ENCODE measurements at regions not wholly inside any gene's neighbourhood (a gene's known extent, or its start where the extent isn't known, plus 50 kb on each side); places are given as distances from the start of the nearest gene placed in this dataset.

DNA sequence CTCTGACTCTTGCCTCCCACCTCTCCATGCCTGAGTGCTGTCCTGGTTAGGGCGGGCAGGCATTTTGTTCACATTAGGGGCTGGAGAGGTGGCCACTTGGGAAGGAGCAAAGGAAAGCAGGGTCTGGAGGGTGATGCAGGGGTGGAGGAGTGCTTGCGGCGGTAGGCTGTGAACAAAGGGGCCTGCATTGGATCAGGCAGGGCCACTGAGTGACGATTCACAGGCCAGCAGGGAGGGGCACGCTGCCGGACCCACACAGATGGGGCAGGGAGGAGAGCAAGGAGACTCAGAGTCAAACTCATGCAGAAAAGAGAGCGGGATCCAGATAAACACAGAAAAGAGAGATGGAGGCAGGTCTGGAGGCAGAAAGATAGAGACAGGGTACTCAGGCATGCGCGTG is 58.4 kb upstream of the TBX3 start:
- Mint-ChIP-seq H3K27ac (no peak overlapping the region), H3K9me3 (peaks cover 0 to 4% (median 3%) of the 10 kb centered on the region in 7 donors), H3K36me3 (no peaks in the 10 kb centered on the region), H3K4me3 (peak overlapping the region in 1 of 8 donors; percentile 33), H3K27me3 (peaks cover 12 to 20% (median 16%) of the 10 kb centered on the region in 3 donors), H3K4me1 (peaks cover 0 to 3% (median 0%) of the 10 kb centered on the region in 3 donors)
- DNase-seq (no peak), ATAC-seq (ENCODE audit: low read depth in 2 of 2) (no peak)

DNA sequence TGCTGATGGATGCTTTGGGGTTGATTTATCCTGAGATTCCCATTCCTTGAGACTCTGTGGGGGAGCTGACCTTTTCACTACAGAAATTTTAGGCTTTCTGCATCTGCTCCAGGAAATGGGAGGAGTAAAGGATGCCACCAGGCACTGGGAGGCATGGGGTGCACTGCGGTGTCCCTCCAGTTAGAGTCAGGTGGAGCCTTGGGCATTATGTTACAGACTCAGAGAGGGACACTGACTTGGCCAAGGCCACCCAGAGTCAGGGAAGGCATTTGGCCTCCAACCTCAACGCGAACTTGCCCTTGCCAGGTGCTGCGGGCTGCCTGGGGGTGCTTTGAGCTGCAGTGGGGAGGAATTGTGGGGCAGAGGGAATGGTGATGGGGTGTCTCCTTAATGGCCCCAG is 58.0 kb upstream of the TBX3 start:
- DNase-seq (no peak), ATAC-seq (ENCODE audit: low read depth in 2 of 2) (no peak)
- Mint-ChIP-seq H3K36me3 (no peaks in the 10 kb centered on the region), H3K4me3 (no peak overlapping the region), H3K27ac (no peak overlapping the region), H3K9me3 (peaks cover 0 to 4% (median 3%) of the 10 kb centered on the region in 7 donors), H3K4me1 (peaks cover 0 to 3% (median 0%) of the 10 kb centered on the region in 3 donors), H3K27me3 (peaks cover 12 to 23% (median 16%) of the 10 kb centered on the region in 3 donors)

DNA sequence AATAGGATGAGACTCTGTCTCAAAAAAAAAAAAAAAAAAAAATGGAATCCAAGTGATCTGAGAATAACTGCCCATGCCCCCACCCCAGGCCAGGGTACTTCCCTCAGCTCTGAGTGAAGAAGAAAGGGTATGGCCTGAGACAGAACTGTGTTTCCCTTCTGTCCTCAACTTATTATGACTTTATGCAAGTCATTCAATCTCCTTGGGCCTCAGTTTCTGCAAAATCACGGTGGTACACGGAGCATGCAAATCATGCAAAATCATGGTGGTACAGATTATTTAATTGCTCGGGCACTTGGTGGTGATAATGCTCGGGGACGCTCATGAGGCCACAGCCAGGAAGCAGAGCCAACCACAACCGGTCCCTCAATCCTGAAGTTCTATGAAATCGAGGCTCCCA is 56.5 kb upstream of the TBX3 start:
- DNase-seq (no peak), ATAC-seq (ENCODE audit: low read depth in 2 of 2) (no peak)
- Mint-ChIP-seq H3K27me3 (peaks cover 12 to 38% (median 24%) of the 10 kb centered on the region in 3 donors), H3K9me3 (peaks cover 0 to 4% (median 2%) of the 10 kb centered on the region in 7 donors), H3K36me3 (peaks cover 0 to 1% of the 10 kb centered on the region in 2 donors), H3K4me3 (no peak overlapping the region), H3K4me1 (no peaks in the 10 kb centered on the region), H3K27ac (no peak overlapping the region)

DNA sequence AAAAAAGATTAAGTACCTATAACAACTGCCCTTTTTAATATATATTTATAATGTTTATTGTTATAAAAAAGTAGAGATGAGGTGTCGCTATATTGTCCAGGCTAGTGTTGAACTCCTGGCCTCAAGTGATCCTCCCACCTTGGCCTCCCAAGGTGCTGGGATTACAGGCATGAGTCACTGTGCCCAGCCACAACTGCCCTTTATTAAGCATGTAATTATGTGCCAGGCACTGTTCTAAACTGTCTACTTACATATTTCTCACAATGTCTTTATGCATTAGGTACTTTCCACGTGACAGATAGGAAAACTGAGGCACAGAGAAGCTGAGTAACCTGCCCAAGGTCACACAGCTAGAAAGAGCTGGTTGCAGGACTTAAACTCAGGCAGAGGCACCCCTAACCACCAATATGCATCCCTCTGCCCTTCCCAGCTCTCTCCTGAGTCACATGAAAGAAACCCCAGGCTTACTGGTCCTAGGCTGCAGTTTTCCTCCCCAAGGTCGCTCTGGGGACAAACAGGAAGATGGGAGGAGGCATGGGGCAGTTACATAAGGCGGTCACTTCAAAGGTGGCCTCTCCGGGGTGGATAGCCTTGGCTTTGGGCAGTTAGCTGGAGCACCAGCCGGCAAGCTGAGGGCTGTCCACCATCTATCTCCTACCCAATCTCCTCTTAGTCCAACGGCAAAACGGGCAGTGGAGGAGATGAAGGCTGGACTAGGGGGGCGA is 54.6 kb upstream of the TBX3 start:
- DNase-seq (no peak), ATAC-seq (ENCODE audit: low read depth in 2 of 2) (no peak)
- H3K36me3 Mint-ChIP-seq = peaks cover 0 to 8% of the 10 kb centered on the region in 2 donors
- H3K9me3 Mint-ChIP-seq = peaks cover 0 to 4% (median 2%) of the 10 kb centered on the region in 7 donors
- peaks cover 0 to 4% (median 0%) of the 10 kb centered on the region in 3 donors for H3K4me1 Mint-ChIP-seq
- H3K27me3 Mint-ChIP-seq = peaks cover 28 to 56% (median 35%) of the 10 kb centered on the region in 3 donors
- no peak overlapping the region for H3K4me3 Mint-ChIP-seq
- H3K27ac Mint-ChIP-seq = no peak overlapping the region

DNA sequence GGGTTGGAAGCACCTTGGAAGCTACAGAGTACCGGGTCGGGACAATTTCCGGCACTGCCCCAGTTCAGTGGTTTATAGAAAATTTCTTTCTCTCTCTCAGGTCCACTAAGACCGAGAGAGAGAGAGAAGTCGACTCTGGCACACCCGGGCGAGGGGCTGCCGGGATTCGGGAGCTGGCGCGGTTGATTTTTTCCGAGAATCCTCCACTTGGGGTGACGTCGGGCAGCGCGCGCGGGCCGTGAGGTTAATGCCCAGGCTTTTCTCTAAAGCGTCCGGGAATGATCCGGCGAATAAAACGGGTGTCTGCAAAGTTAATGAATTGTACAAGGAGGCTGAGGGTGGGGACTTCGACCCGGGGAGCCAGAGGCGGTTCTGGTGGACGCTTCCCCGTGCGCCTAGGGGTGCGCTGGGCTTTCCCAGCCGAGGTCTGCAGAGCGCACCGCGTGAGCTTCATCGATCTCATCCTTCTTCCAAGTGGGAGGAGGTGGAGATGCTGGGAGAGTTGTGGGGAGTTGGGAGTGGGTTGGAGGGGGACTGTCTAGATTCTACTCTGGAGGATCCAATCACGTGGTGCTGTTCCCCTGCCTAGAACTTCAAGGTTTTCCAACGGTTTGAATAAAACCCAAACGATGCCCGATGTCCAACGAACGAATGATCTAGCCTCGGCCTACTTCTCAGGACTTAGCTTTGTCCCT is 51.9 kb upstream of the TBX3 start:
- no peaks in the 10 kb centered on the region for H3K9me3 Mint-ChIP-seq
- H3K4me3 Mint-ChIP-seq = no peak overlapping the region
- no peak for ATAC-seq (ENCODE audit: low read depth in 2 of 2)
- H3K4me1 Mint-ChIP-seq = peaks cover 0 to 4% (median 0%) of the 10 kb centered on the region in 3 donors
- H3K27ac Mint-ChIP-seq = no peak overlapping the region
- peaks cover 0 to 8% of the 10 kb centered on the region in 2 donors for H3K36me3 Mint-ChIP-seq
- peaks cover 27 to 49% (median 30%) of the 10 kb centered on the region in 3 donors for H3K27me3 Mint-ChIP-seq
- no peak for DNase-seq

DNA sequence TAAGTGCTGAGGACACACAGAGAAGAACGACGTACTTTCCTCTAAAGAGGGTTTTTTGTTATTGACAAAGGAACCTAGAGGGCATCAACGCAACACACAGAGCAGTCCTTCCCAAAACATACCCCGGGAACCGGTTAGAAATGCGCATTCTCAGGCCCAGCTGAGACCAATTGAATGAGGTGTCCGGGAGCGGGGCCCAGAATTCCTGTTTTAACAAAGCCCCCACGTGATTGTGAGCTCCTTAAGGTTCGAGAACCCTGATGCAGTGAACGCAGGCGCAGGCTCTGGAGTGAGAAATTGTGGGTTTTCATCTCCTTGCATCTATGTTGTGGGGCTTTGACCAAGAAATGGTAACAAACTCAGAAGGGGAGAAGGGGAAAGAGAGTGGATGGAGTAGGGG is 51.0 kb upstream of the TBX3 start:
- no peaks in the 10 kb centered on the region for H3K9me3 Mint-ChIP-seq
- H3K27me3 Mint-ChIP-seq = peaks cover 27 to 49% (median 30%) of the 10 kb centered on the region in 3 donors
- no peak for DNase-seq
- H3K4me1 Mint-ChIP-seq = peaks cover 0 to 4% (median 0%) of the 10 kb centered on the region in 3 donors
- no peak overlapping the region for H3K4me3 Mint-ChIP-seq
- ATAC-seq (ENCODE audit: low read depth in 2 of 2) = no peak
- H3K36me3 Mint-ChIP-seq = peaks cover 0 to 8% of the 10 kb centered on the region in 2 donors
- H3K27ac Mint-ChIP-seq = no peak overlapping the region

DNA sequence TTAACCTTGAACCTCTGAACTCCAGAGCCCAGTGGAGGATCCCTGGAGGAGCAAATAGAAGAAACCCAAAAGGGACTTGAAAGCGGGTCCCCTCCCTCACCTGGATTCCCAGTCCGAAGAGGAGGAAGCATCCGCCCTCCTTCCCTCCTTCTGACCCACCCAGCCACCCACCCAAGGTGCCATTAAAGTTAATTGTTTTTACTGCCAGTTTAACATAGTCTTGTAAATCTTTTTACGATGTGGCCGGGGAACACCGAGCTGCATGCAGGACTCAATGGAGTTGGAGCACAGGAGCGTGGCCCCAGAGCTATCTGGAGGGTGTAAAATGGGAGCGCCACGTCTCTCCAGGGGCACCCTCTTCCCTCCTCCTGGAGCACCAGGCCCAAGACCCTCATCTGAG is 49.9 kb upstream of the TBX3 start:
- H3K4me1 Mint-ChIP-seq = peaks cover 0 to 4% (median 0%) of the 10 kb centered on the region in 3 donors
- peaks cover 0 to 8% of the 10 kb centered on the region in 2 donors for H3K36me3 Mint-ChIP-seq
- ATAC-seq (ENCODE audit: low read depth in 2 of 2) (no peak), DNase-seq (no peak)
- H3K9me3 Mint-ChIP-seq = no peaks in the 10 kb centered on the region
- no peak overlapping the region for H3K27ac Mint-ChIP-seq
- H3K27me3 Mint-ChIP-seq = peaks cover 22 to 48% (median 28%) of the 10 kb centered on the region in 3 donors
- no peak overlapping the region for H3K4me3 Mint-ChIP-seq

All from naive B cell (primary cell).